GM21737 (cell line): ENCODE measurements at regions not wholly inside any gene's neighbourhood (a gene's known extent, or its start where the extent isn't known, plus 50 kb on each side); places are given as distances from the start of the nearest gene placed in this dataset.
A peak's percentile ranks its signal among the peaks of the same experiment; 100 is the strongest.

Experiments used
- ATAC-seq: cut with Tn5 transposase; IDR thresholded peaks from one replicate; pipeline ENCODE4 v1.9.1; 2021; ENCODE audit warnings: mild to moderate bottlenecking, moderate library complexity; ENCODE audit not compliant: unreplicated experiment

GRCh38 chr2:204046145-204046544 lies 109.6 kb downstream of the ICOS start:
- ATAC-seq: peak; percentile 67

GRCh38 chr2:204049635-204050034 lies 113.1 kb downstream of the ICOS start:
- ATAC-seq: peak; percentile 73

GRCh38 chr2:204050681-204051080 lies 114.1 kb downstream of the ICOS start:
- ATAC-seq: no peak

- no peak for ATAC-seq
Measured at GRCh38 chr2:204051476-204051875, 114.9 kb downstream of the ICOS start.

- no peak for ATAC-seq
Measured at GRCh38 chr2:204051984-204052556, 115.5 kb downstream of the ICOS start.

- ATAC-seq: no peak
Measured at GRCh38 chr2:204059016-204059415, 122.5 kb downstream of the ICOS start.

GRCh38 chr2:204060841-204061240 lies 124.3 kb downstream of the ICOS start:
- ATAC-seq: no peak

GRCh38 chr2:204061241-204061640 lies 124.7 kb downstream of the ICOS start:
- ATAC-seq: no peak

- ATAC-seq: no peak
Measured at GRCh38 chr2:204064119-204064518, 127.6 kb downstream of the ICOS start.

GRCh38 chr2:204065566-204065965 lies 129.0 kb downstream of the ICOS start:
- ATAC-seq: no peak

GRCh38 chr2:204066051-204066450 lies 129.5 kb downstream of the ICOS start:
- ATAC-seq: no peak

- no peak for ATAC-seq
Measured at GRCh38 chr2:204069804-204070203, 133.2 kb downstream of the ICOS start.

GRCh38 chr2:204072443-204073324 lies 136.1 kb downstream of the ICOS start:
- no peak for ATAC-seq

GRCh38 chr2:204074456-204074855 lies 137.9 kb downstream of the ICOS start:
- no peak for ATAC-seq

- ATAC-seq: no peak
Measured at GRCh38 chr2:204078003-204078698, 141.6 kb downstream of the ICOS start.

GRCh38 chr2:204081487-204082425 lies 145.2 kb downstream of the ICOS start:
- no peak for ATAC-seq

- no peak for ATAC-seq
Measured at GRCh38 chr2:204086167-204086566, 149.6 kb downstream of the ICOS start.

- no peak for ATAC-seq
Measured at GRCh38 chr2:204089105-204089504, 152.5 kb downstream of the ICOS start.

- no peak for ATAC-seq
Measured at GRCh38 chr2:204089574-204089973, 153.0 kb downstream of the ICOS start.

GRCh38 chr2:204090021-204090420 lies 153.5 kb downstream of the ICOS start:
- ATAC-seq: no peak

- ATAC-seq: no peak
Measured at GRCh38 chr2:204104811-204105210, 168.2 kb downstream of the ICOS start.
